ENCODE measurements at regions not wholly inside any gene's neighbourhood (a gene's known extent, or its start where the extent isn't known, plus 50 kb on each side); places are given as distances from the start of the nearest gene placed in this dataset.

GRCh38 chr2:126302043-126302442 is 353.9 kb upstream of the GYPC start:
- no peak for TF ChIP-seq CTCF (conservative IDR thresholded peaks at IDR 0.05)
- H3K27ac ChIP-seq = no peak overlapping the region

GRCh38 chr2:126303113-126303512 is 352.8 kb upstream of the GYPC start:
- TF ChIP-seq CTCF (conservative IDR thresholded peaks at IDR 0.05) = no peak

GRCh38 chr2:126304154-126304553 is 351.8 kb upstream of the GYPC start:
- H3K27ac ChIP-seq = no peak overlapping the region
- TF ChIP-seq CTCF (conservative IDR thresholded peaks at IDR 0.05) = no peak

More at GRCh38 chr2:126303113-126303512, 352.8 kb upstream of the GYPC start:
- H3K27ac ChIP-seq = no peak overlapping the region

DNA sequence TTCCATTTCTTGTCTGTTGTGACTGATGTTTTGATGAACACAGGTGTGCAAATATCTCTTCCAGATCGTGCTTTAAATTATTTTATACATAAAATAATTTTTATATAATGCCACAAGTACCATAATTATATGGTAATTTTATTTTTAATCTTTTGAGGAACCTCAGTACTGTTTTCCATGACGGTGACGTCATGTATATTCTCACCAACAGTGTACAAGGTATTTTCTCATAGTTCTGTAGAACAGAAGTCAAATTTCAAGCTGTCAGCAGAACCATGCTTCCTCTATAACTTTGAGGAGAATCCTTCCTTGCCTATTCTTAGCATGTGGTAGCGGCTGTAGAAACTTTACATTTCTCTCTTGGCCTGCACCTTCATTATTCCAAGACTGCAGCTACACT is 349.4 kb upstream of the GYPC start:
- H3K27ac ChIP-seq = no peak overlapping the region
- no peak for TF ChIP-seq CTCF (conservative IDR thresholded peaks at IDR 0.05)

DNA sequence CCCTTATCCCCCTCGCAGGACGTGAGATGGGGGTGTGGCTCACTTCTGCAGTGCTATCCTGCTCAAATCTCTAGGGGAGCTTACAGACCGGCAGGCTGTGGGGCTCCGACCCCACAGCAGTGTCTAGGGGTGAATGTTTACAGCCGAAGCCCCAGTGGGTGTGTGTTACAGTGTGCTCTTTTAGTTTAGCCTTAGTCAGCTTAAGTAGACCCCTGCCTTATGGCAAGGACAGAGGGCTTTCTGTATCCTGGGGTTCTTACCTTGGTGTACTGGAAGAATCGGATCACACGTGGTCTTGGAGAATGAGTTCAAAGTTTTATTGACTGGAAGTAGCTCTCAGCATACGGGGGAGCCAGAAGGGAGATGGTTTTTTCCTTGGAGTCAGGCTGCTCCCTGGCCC is 348.2 kb upstream of the GYPC start:
- no peak overlapping the region for H3K27ac ChIP-seq
- no peak for TF ChIP-seq CTCF (conservative IDR thresholded peaks at IDR 0.05)

- H3K27ac ChIP-seq = no peak overlapping the region
- no peak for TF ChIP-seq CTCF (conservative IDR thresholded peaks at IDR 0.05)
Observed at GRCh38 chr2:126309185-126309584, 346.8 kb upstream of the GYPC start.

DNA sequence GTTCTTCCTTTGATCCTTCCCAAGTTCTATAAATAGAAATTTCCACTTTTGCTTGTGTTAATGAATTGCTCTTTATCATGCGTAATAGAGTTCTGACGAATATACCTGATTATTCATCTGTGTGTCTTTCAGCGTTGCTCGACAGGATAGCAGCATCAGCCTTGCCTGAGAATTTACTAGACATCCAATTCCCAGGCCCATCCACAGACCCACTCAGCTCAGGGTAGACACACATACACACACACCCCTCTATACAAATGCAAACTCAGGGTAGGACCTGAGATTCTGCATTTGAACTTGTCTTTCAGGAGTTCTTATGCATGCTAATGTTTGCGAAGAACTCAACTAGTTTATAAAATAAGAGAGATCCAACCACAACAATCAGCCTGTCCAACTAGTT is 343.4 kb upstream of the GYPC start:
- no peak for TF ChIP-seq CTCF (conservative IDR thresholded peaks at IDR 0.05)
- H3K27ac ChIP-seq = no peak overlapping the region

- TF ChIP-seq CTCF (conservative IDR thresholded peaks at IDR 0.05) = no peak
- H3K27ac ChIP-seq = no peak overlapping the region
Observed at GRCh38 chr2:126315828-126316227, 340.1 kb upstream of the GYPC start.
